ENCODE measurements at regions not wholly inside any gene's neighbourhood (a gene's known extent, or its start where the extent isn't known, plus 50 kb on each side); places are given as distances from the start of the nearest gene placed in this dataset.
"Not testable (repeated sequence)": the region's sequence is repeated elsewhere in the genome, so short reads cannot be mapped to it uniquely, and the experiment has no call there.

DNA sequence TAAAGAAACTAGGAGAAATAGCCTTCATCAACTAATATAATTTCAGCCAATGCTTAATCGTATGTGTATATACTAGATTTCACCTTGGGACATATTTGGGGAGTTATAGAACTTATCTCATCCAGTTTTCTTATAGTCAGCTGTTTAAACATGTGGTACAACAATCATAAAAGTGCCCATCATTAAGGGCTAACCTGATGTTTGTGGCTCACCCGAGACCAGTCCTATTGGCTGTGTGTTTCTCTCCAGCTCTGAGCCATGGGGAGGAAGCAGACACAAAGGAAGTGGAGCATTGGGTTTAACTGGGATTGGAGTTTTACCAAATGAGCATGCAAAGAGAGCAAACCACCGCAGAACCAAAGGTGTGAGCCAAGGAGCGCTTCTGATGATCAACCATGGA lies 114.3 kb upstream of the KLF12 start:
- DNase-seq (ENCODE audit: low read depth) = no peak

DNA sequence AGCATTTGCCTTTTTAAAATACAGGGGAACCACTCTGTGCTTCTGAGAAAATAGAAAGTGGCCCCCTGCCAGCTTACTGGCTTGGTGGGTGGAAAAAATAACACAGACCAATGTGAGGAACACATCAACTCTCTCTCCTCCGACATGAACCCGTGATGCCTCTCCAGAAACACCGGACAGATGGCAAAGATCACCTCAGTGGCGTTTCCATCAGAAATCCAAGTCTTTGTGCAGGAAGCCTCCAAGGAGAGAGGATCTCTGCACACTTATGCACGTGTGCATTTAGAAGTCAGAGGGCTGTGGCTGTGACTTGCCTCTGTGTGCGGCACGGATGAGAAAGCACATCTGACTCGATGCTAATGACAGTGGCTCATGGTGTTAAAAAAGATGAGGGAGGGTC lies 112.3 kb upstream of the KLF12 start:
- DNase-seq (ENCODE audit: low read depth) = no peak

DNA sequence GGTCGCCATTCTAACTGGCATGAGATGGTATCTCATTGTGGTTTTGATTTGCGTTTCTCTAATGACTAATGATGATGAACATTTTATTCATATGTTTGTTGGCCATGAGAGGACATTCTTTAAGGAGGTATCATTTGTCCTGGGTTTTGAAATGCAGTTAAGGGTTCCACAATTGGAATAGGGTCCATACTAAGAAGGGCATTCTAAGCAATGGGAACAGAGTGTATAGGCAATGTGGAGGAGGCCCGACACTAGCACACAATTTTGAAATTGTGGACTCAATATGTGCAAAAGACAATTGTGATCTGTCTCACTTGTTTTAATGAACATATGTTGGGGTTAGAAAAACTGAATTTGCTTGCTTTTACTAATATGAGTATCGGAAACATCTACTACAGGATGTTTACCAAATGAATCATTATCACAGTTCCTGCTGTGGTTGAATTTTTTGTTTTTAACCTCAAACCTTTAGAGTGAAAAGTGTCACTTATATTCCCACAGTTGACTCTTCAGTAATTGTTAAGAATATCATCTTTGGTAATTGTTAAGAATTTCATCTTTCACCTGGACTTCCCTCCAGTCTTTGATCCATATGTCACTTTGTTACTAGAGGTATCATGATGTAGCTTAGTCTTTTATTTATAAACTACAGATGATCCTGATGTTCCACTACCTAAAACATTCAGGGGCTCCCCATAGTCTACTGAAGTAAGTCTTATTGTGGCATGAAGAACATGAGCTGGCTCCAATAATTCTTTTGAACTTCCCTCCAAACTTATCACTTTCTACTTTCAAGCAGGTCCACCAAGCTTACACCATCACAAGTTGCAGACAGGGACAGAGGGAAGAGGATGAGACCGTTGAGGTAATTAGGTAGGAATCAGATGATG lies 109.7 kb upstream of the KLF12 start:
- DNase-seq (ENCODE audit: low read depth) = no peak

DNA sequence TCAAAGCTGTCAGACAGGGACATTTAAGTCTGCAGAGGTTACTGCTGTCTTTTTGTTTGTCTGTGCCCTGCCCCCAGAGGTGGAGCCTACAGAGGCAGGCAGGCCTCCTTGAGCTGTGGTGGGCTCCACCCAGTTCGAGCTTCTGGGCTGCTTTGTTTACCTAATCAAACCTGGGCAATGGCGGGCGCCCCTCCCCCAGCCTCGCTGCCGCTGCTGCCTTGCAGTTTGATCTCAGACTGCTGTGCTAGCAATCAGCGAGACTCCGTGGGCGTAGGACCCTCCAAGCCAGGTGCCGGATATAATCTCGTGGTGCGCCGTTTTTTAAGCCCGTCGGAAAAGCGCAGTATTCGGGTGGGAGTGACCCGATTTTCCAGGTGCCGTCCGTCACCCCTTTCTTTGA lies 107.1 kb upstream of the KLF12 start:
- DNase-seq (ENCODE audit: low read depth) = not testable (repeated sequence)

DNA sequence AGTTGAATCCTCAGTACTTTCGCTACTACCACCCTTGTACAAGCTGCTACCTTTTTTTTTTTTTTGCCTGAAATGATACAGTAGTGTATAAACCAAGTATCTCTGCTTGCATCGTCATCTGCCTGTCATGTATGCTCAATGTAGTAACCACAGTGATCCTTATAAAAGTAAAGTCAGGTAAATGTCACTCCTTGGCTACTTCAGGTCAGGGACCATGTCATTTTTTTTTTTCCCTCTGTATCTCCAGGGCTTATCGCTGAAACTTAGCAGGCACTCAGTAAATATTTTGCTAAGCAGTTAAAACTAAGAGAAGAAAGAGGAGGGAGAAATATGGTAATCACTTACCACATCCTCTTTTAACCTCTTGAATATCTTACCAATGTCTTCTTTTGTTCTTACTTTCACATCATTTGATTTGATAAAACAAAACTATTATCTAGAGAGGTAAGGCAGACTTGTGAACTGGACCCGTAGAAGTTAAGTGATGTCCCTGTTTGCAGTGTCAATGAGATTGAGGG lies 96.8 kb upstream of the KLF12 start:
- no peak for DNase-seq (ENCODE audit: low read depth)

DNA sequence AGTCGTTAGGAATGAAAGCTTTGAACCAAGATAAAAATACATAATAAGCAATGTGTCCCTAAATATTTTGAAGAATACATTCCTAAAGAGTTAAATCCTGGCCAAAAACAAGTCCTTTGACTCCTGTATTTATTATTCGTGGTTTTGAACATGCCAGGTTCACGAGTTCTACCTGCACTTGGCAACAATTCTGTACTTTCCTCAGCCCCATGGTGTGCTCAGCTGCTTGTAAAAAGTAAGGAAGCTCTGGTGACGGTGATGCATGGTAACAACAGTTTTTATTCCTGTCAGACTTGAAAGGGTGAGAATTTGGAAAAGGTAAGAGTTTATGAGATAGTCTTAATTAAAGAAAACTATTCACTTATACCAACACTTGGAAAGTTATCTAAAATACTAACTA lies 95.0 kb upstream of the KLF12 start:
- DNase-seq (ENCODE audit: low read depth) = no peak

DNA sequence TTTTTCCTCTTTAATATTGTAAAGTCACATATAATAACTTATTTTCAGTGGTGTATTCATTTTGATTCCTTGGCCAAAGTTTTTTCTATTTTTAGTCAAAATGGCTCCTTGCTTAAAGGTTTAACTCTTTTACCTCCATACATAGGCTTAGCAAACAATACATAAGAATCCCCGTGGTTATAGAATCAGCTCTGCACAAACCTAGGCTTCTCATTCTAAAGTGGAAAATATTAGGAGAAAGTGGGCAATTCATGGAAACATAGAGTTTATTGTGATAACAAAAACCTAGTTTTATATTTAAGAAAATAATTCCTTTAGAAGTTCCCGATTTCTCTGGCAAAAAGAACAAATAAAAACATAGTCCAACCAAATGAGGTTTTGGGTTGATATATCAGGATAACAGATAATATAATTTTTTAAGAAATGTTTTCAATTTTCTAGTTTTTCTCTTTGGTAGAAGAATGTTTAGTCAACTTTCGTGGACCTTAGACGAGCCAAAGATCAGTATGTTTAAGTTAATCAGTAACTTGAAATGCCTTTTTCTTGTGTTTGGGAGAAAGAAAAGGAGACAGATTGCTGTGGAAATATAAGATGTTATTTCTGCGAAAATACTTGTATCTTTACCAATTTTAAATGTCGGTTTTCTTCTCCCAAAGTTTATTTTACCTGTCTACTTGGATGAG lies 93.4 kb upstream of the KLF12 start:
- no peak for DNase-seq (ENCODE audit: low read depth)

DNA sequence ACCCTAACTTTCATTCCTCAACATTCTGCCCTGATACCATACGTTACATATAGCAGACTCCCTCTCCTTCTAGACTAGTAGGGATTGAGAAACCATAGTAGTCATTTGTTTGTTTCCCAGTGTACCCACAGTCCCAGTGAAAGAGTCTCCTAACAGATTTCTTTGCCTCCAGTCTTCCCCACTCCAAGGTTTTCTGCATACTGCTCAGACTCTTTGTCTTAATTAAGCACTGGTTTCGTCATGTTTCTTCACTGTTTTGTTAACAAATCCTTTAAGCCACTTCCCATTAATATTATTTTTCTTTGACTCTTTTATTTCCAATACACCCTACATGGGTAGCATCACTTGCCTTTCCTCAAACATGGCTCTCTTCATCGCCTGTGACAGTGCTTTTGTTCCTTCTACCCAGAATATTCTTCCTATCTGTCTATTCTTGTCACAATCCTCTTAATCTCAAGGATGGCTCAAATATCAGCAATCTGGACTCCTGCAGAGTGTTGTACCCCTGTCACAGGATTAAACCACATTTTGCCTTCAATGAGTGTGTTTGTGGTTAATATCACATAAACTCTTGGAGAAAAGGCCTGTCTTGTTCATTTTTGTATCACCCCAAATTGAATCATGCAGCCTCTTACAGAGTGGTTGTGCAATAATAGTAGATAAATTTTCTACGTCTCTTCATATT lies 92.7 kb upstream of the KLF12 start:
- no peak for DNase-seq (ENCODE audit: low read depth)

DNA sequence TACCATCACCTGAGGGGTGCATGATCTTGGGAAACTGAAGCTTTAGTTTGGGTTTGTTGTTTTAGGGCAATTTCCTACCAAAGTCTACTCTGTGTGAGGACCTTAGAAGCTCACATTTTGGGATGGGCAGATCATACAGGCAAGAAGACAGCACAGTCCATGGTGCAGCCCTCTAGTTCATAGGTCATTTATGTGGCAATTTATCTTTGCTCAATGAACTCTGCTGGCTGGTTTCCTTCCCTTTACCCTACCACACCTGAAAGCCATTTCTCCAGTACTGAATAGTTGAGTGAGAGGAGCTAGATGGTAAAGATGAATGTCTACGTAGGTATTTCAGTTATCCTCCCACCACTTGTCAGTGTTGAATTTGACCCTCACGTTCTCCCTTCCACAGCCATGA lies 87.5 kb upstream of the KLF12 start:
- DNase-seq (ENCODE audit: low read depth) = no peak

DNA sequence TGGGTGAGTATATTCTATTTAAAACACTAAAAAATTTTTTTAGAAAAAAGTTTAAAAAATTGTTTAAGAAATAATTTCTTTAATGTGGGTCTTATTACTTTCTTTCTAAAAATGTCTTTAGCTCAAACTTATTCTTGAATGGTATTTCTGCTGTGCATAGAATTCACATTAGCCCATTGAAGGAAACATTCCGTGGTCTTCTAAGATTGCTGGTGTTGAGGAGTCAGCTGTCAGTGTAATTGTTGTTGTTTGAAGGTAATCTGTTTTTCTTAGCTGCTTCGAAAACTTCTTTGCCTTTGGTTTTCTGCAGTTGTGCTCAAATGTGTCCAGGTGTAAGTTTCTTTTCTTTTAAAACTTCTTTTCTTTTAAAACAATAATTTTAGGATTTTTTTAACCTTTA lies 85.4 kb upstream of the KLF12 start:
- DNase-seq (ENCODE audit: low read depth) = no peak

DNA sequence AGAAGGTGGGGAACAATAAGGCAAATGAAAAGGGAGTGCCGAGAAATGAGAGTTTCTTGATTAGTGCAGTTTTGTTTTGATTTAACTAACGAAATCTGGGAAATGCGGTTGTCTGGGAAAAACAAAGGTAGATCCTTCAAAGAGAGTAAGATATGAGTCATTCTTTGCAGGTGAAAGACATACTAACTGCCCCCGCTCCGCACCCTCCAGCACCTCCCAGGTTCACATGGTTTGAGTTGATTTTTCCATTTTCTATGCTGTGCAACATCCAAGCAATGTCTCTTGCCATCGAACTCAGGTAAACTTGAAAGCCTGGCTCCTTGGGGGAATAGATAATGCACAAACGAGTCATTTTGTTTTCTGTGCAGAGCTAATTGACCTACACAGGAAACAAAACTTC lies 84.1 kb upstream of the KLF12 start:
- no peak for DNase-seq (ENCODE audit: low read depth)

DNA sequence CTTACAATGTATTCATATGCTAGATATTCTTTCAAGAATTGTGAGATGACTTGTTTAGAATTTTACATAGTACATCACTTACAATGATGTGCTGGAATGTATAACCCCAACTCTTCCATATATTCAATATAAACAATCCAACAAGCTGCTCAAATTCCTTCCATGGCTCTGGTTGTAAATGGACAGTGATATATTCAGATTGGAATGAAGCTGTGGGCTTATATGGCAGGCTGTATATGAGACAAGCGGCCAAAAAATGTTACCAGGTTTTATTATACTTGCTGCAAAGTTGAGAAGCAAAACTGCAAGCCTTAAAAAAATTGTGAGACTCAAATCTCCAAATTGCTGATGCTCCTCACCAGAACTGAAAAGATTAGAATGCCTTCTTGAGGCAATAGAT lies 83.6 kb upstream of the KLF12 start:
- DNase-seq (ENCODE audit: low read depth) = no peak

DNA sequence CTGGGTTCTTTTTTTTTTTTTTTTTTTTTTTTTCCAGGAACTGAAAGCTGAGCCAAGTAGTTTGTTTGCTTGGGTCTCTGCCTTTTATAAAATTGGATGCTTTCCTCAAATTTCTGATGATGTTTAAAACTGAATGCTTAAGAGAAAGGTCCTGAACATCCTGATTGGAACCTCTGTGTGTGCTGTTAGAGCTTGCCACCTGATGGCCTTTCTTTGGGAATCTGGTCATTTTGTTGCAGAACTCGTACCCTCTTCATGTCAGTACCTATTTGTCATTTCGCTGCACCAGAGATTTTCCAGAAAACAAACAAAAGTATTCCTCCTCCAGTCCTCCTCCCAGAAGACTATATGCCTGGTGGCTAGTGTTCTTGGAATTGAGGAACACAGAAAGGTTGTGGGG lies 81.2 kb upstream of the KLF12 start:
- DNase-seq (ENCODE audit: low read depth) = no peak

DNA sequence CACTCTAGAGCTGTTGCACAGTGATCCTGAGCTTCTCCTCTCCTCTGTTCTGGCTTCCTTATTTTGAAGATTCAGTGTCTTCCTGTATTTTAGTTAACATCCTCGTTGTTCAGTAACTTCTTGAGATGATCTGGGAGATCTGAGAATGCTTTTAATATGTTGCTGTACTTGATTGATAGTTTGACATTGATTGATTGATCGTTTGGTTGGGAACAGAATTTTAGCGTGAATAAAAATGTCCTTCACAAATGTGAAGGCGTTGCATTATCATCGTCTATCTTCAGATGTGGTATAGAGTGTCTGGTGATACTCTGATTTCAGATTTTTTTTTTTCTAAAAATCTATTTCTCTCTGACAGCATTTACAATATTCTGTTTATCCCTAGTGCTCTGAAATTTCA lies 80.1 kb upstream of the KLF12 start:
- no peak for DNase-seq (ENCODE audit: low read depth)

DNA sequence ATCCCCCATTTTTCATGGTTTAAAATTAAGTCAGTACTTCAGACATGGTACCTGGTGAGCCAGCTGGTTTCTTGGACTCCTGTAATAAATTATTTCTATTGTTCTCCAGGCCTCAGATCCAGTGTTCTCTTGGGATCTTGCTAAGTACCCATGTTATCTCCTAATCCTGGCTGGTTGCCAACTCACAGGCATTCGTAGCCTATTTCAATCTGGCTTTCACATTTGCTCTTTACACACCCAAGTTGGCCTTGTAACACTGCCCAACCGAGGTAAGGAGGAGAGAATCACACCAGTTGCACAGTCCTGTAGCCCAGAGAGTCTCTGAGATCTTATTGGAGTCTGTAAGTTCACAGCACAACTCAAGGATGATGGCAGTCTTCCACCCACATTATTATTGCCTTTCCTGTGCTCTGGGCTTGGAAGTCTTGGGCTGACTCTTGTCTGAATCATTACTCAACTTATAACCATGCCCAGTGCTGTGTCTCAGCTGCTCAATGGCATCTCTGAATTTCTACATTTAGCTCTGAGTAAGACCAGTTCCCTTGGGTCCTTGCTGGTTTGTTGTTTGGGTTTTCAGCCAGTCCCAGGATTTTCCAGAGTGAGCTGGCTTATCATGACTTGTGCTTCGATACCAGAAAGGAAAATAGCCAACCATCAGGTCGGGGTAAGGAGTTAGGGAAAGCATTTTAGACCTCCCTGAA lies 76.6 kb upstream of the KLF12 start:
- no peak for DNase-seq (ENCODE audit: low read depth)

DNA sequence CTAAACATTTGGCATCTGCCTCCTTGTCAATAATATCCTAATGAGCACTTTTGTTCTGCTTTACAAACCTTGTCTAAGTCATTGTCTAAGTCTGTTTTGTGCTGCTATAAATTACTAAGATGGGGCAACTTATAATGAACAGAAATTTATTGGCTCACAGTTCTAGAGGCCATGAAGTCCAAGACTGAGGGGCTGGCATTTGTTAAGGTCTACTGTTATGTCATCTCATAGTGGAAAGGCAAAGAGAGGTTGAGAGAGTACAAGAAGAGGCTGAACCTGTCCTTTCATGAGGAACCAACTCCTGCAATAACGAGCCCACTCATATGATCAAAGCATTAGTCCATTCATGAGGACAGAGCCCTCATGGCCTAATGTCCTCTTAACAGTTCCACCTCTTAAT lies 72.7 kb upstream of the KLF12 start:
- DNase-seq (ENCODE audit: low read depth) = no peak

DNA sequence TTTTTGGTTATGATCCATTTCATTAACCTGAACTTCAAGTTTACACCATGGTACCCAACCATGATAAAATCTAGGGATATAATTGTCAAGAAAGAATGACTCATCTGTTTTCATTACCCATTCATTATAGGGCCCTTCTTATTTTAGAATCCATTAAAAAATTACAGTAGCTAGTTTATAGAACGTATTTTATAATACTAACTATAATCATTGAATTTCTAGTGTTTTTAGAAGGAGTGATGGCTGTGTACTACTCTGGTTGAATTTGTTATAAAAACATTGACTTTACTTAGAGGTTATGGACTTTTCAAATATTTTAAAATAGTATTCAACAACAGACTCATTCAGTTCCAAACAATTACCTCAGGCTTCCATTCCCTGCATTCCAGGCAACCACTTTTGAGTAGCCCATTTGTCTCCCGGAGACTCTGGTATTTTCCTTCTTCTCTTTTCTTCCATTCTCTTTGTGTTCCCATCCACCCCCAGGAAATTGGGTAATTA lies 71.9 kb upstream of the KLF12 start:
- no peak for DNase-seq (ENCODE audit: low read depth)

DNA sequence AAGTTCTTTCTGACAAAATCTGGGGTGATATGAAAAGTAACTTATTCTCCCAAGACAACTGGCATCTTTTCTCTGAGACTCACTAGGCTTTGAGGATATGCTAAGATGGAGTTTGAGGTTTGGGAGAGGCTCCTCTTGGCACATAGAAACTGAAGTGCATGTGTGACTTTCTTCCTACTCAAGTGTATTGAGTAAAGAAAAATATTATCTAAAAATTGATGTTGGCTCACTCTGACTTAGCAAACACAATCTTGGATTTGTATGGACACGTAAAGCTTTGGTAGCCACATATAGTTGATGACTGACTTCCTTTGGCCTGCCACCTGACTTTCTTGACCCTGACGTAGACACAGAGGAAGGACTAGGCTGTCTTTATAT lies 71.1 kb upstream of the KLF12 start:
- DNase-seq (ENCODE audit: low read depth) = no peak

DNA sequence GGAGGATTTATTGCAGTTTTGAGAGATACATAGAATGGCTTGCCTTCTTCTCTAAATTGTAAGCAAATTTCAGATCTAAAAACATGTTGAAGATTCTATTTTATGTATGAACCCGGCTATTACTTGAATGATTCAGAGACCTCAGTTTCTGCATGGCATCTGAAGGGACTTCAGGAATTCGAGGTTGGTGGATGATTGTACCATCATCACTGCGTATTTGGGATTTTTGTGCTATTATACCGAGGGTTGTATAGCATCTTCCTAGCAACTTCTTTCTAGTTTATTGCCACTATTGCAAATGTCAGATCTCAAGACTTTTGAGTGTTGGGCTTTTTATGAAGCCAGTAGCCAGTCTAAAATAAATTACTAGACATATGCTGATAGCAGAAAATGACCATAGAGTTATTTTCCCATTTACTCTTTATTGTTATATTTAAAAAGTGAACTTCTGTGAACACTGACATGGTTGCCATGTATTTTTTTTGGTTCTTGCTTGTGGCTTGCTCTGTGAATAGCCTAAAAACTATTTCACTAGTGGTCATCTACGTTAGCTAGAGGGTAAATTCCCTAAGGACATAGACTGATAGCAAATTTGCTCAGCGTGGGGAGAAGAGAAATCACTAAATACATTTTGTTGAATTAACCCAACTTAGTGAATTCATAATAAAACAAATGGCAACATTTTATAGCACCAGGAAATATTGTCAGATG lies 70.6 kb upstream of the KLF12 start:
- no peak for DNase-seq (ENCODE audit: low read depth)

DNA sequence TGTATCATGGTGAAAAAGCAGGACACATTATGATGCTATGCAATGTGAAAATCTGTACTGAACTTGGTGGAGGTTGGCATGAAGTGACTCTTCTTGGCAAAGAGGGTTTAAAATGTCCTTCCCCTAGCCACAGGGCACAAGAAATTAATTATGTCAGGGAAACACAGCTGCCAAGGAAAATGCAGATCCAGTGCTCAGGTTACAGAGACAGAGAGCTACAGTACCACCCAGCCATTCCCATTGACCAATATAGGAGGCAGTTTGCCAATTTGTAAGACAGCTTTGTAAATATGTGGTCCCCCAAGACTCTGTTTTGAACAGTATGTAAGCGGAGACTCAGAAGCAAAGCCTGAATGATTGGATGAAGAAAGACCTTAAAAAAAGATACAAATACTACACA lies 69.4 kb upstream of the KLF12 start:
- no peak for DNase-seq (ENCODE audit: low read depth)

DNA sequence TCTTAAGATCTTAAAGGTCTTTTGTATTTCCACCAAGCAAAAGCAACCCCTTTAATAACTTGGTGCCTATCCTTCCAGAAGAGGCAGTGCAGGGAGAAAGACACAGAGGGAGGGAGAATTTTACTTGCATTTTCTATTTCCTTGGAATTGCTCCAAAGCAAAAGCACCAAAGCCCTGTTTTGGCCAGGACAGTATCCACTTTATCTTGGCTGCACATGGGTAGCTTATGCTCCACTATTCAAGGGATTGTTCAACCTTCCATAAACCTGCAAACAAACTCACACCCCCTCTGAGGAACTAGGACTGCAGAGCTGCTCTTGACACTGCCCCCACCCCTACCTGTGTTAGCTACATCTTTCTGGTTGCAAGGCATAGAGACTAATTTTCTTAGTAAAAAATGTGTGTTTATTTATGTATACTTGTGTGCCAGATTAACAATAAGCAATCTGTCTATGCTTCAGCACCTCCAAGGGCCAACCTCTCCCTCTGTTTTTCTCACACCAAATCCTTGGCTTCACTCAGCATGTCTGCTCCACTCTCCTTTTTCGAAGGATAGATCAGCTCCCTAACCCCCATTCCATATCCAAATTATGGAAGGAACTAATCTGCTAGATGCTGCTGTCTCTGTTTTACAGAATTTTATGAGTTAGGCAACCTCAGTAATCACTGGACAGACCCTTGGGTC lies 68.1 kb upstream of the KLF12 start:
- DNase-seq (ENCODE audit: low read depth) = no peak
